HCT116 (cell line): ENCODE measurements at regions not wholly inside any gene's neighbourhood (a gene's known extent, or its start where the extent isn't known, plus 50 kb on each side); places are given as distances from the start of the nearest gene placed in this dataset.

Experiments
- ATAC-seq: fragments of 200-7000 bp; cut with Tn5 transposase; 2 replicates; pipeline ENCODE4 v1.9.1; 2020; ENCODE audit warnings: mild to moderate bottlenecking, moderate library complexity
- BruUV-seq: library from RNA; stranded (reverse); fragments of 400-500 nt; replicated peaks from 2 replicates; lab custom pipeline; 2021; lab: Mats Ljungman, UMichigan
- CTCF ChIA-PET: fragments of 300-600 bp; sonication (Branson Sonifier 250); formaldehyde crosslinking; loops from one replicate; lab custom pipeline; 2021; ENCODE audit warnings: antibody characterized with exemption; lab: Charles Lee
- POLR2A ChIA-PET: fragments of 300-600, 350-600 bp; sonication (Branson Sonifier 250); formaldehyde crosslinking; loops from one replicate; lab custom pipeline; 2021; ENCODE audit warnings: antibody characterized with exemption; lab: Charles Lee
- RAD21 ChIA-PET, 2 experiments: fragments of 300-600 bp; sonication (Branson Sonifier 250); formaldehyde crosslinking; loops; one replicate each; lab custom pipeline; 2023; ENCODE audit warnings: low total read pairs in 2 of 2; ENCODE audit not compliant: uncharacterized antibody in 2 of 2, unreplicated experiment in 2 of 2, low non-redundant PET in 1 of 2; lab: Charles Lee
- DNase-seq: peaks from one replicate; pipeline ENCODE4 v3.0.0-alpha.2; 2010; ENCODE audit warnings: low read depth, low spot score
- H2AFZ ChIP-seq: fragments of 200-600 bp; shearing (Covaris generic), sonication (generic); 2 replicates; pipeline ENCODE4 v1.6.1; 2017; ENCODE audit warnings: low read depth, mixed run types, mixed read lengths, antibody characterized with exemption, low read length; ENCODE audit not compliant: poor library complexity, severe bottlenecking
- H3K27ac ChIP-seq: 2 replicates; pipeline ENCODE4 v1.5.1; 2012; ENCODE audit warnings: low read depth, low read length
- H3K27me3 ChIP-seq: fragments of 200-600 bp; sonication (generic); 2 replicates; pipeline ENCODE4 v1.6.1; 2016; ENCODE audit warnings: mixed run types, low read length, mixed read lengths; ENCODE audit not compliant: insufficient read depth
- H3K36me3 ChIP-seq, 2 experiments: fragments of 200-500 bp in 1 of 2; fragments of 200-600 bp in 1 of 2; sonication (Bioruptor generic) in 1 of 2; sonication (generic) in 1 of 2; 2 replicates each; pipeline versions ENCODE4 v1.5.1 to v1.6.1; 2014 to 2016; ENCODE audit warnings: low read length in 2 of 2, inconsistent platforms in 1 of 2, mixed read lengths in 1 of 2, mixed run types in 1 of 2; ENCODE audit not compliant: insufficient read depth in 2 of 2, control insufficient read depth in 1 of 2
- H3K4me1 ChIP-seq, 2 experiments: fragments of 200-600 bp in 1 of 2; sonication (generic) in 1 of 2; 2 replicates each; pipeline versions ENCODE4 v1.5.1 to v1.6.1; 2012 to 2017; ENCODE audit warnings: low read length in 2 of 2, inconsistent platforms in 1 of 2, mild to moderate bottlenecking in 1 of 2, mixed read lengths in 1 of 2, mixed run types in 1 of 2, moderate library complexity in 1 of 2; ENCODE audit not compliant: insufficient read depth in 2 of 2, control insufficient read depth in 1 of 2
- H3K4me2 ChIP-seq: fragments of 200-600 bp; sonication (generic); 2 replicates; pipeline ENCODE4 v1.6.1; 2017; ENCODE audit warnings: mixed run types, low read length, mixed read lengths
- H3K4me3 ChIP-seq, 2 experiments: fragments of 200-600 bp in 1 of 2; sonication (generic) in 1 of 2; replicated peaks in 1 of 2; 2 replicates each; pipeline ENCODE4 v1.5.1; 2011 to 2016; ENCODE audit warnings: low read length in 2 of 2, control low read depth in 1 of 2, low read depth in 1 of 2, mild to moderate bottlenecking in 1 of 2, mixed read lengths in 1 of 2, mixed run types in 1 of 2
- H3K79me2 ChIP-seq: fragments of 200-600 bp; sonication (generic); 2 replicates; pipeline ENCODE4 v1.6.1; 2017; ENCODE audit warnings: mild to moderate bottlenecking, mixed run types, low read length, moderate library complexity, mixed read lengths; ENCODE audit not compliant: insufficient read depth
- H3K9ac ChIP-seq: fragments of 200-600 bp; sonication (generic); 2 replicates; pipeline ENCODE4 v1.6.1; 2016; ENCODE audit warnings: low read length, mixed read lengths
- H3K9me2 ChIP-seq: fragments of 200-600 bp; sonication (generic), shearing (Covaris generic); 2 replicates; pipeline ENCODE4 v1.6.1; 2017; ENCODE audit warnings: mixed run types, mild to moderate bottlenecking, moderate library complexity; ENCODE audit not compliant: insufficient read depth
- H3K9me3 ChIP-seq, 2 experiments: fragments of 200-500 bp in 1 of 2; fragments of 200-600 bp in 1 of 2; sonication (Bioruptor generic) in 1 of 2; sonication (generic) in 1 of 2; 2 replicates each; pipeline ENCODE4 v1.6.1; 2014 to 2017; ENCODE audit warnings: low read length in 2 of 2, mixed read lengths in 2 of 2, inconsistent platforms in 1 of 2, low read depth in 1 of 2, mild to moderate bottlenecking in 1 of 2, mixed run types in 1 of 2, moderate library complexity in 1 of 2; ENCODE audit not compliant: control insufficient read depth in 1 of 2, insufficient read depth in 1 of 2
- H4K20me1 ChIP-seq: fragments of 200-600 bp; sonication (generic), shearing (Covaris generic); 2 replicates; pipeline ENCODE4 v1.6.1; 2017; ENCODE audit warnings: mixed run types, mild to moderate bottlenecking, moderate library complexity; ENCODE audit not compliant: insufficient read depth
- EZH2 ChIP-seq: fragments of 200-600 bp; sonication (generic); IDR thresholded peaks from 2 replicates; pipeline ENCODE4 v1.6.1; 2017; ENCODE audit warnings: antibody characterized with exemption, mixed run types
- FOSL1 ChIP-seq: IDR thresholded peaks from 2 replicates; pipeline ENCODE4 v1.6.1; 2012; ENCODE audit warnings: low read depth
- JUND ChIP-seq: IDR thresholded peaks from 2 replicates; pipeline ENCODE4 v1.6.1; 2012
- RAD21 ChIP-seq: IDR thresholded peaks from 2 replicates; pipeline ENCODE4 v1.6.1; 2012; ENCODE audit warnings: low read depth, mild to moderate bottlenecking
- REST ChIP-seq: IDR thresholded peaks from 2 replicates; pipeline ENCODE4 v1.6.1; 2012; ENCODE audit warnings: low read depth
- SIN3A ChIP-seq: IDR thresholded peaks from 2 replicates; pipeline ENCODE4 v1.6.1; 2012; ENCODE audit warnings: low read depth
- SRF ChIP-seq: IDR thresholded peaks from 2 replicates; pipeline ENCODE4 v1.6.1; 2012; ENCODE audit warnings: low read depth
- ZNF274 ChIP-seq: fragments of 200-500 bp; sonication (Bioruptor generic); IDR thresholded peaks from 2 replicates; pipeline ENCODE4 v1.6.1; 2014; ENCODE audit warnings: mild to moderate bottlenecking, low read depth, low read length, inconsistent platforms
- intact Hi-C: fragments of 100-400 bp; cut with micrococcal nuclease; formaldehyde crosslinking; loops from 2 replicates; pipeline ENCODE4 v1.10.0; 2022
- TF ChIP-seq, protein P1 (sequence below): IDR thresholded peaks from 2 replicates; pipeline ENCODE4 v1.6.1; 2012
- TF ChIP-seq, protein P2 (sequence below), 3 experiments: fragments of 200-600 bp in 1 of 3; sonication (generic) in 1 of 3; IDR thresholded peaks in 2 of 3; conservative IDR thresholded peaks in 1 of 3; 2 replicates each; pipeline ENCODE4 v1.5.1; 2012 to 2017; ENCODE audit warnings: low read depth in 2 of 3, low read length in 2 of 3, antibody characterized with exemption in 1 of 3, borderline replicate concordance in 1 of 3, control low read depth in 1 of 3, mild to moderate bottlenecking in 1 of 3, mixed read lengths in 1 of 3, mixed run types in 1 of 3, moderate library complexity in 1 of 3; ENCODE audit not compliant: insufficient read depth in 1 of 3
- TF ChIP-seq, protein P3 (sequence below): IDR thresholded peaks from 2 replicates; pipeline ENCODE4 v1.6.1; 2011; ENCODE audit warnings: mild to moderate bottlenecking, low read length, moderate library complexity; ENCODE audit not compliant: insufficient replicate concordance; ENCODE audit errors: extremely low read depth

DNA sequence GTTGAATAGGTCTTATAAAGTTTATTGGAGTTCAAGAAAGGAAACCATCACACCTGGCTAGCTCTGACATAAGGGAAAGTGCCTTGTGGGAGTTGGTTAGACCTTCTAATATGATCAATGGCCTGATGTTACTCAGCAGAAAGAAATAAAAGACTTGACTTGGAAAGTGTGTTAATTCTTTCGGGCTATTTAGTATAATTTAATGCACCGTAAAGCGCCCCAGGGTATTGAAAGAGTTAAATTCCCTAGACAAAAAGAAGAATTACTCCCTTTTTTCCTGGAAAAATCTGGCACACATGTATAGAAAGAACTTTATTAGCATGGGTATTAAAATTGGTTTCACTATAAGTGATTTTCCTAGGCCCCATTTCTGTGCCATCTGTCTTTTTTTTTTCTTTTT is 1125.7 kb upstream of the FLRT2 start:
- RAD21 ChIA-PET = no interaction called here
- Histone ChIP-seq H2AFZ (no peak overlapping the region), H3K36me3 (no peaks in the 10 kb centered on the region), H3K27ac (no peak overlapping the region), H3K4me3 (no peak overlapping the region), H4K20me1 (no peaks in the 10 kb centered on the region), H3K27me3 (no peaks in the 10 kb centered on the region), H3K4me2 (no peak overlapping the region), H3K79me2 (no peaks in the 10 kb centered on the region), H3K4me1 (no peaks in the 10 kb centered on the region), H3K9me2 (no peaks in the 10 kb centered on the region), H3K9ac (no peak overlapping the region), H3K9me3 (peaks cover 0 to 18% of the 10 kb centered on the region in 2 experiments; a peak in 2 of 4 replicates)
- no peak for TF ChIP-seq RAD21
- TF ChIP-seq ZNF274 = no peak
- TF ChIP-seq, protein P1, sequence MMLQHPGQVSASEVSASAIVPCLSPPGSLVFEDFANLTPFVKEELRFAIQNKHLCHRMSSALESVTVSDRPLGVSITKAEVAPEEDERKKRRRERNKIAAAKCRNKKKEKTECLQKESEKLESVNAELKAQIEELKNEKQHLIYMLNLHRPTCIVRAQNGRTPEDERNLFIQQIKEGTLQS = no peak
- TF ChIP-seq SRF = no peak
- no peak for TF ChIP-seq EZH2
- no peak for TF ChIP-seq JUND
- POLR2A ChIA-PET = no interaction called here
- intact Hi-C loops = no loop called here
- CTCF ChIA-PET = no interaction called here
- no TSS peak for BruUV-seq
- ATAC-seq (no peak), DNase-seq (no peak)

DNA sequence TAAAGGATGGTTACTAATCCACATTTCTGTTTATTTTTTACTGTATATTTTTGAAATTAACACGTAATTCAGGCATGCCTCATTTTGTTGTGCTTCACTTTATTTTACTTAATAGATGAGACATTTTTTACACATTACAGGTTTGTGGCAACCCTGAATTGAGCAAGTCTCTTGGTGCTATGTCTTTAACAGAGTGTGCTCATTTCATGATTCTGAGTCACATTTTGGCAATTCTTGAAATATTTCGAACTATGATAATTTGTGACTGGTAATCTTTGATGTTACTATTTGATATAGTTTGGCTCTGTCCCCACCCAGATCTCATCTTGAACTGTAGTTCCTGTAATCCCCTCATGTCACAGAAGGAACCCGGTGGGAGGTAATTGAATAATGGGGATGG is 1120.5 kb upstream of the FLRT2 start:
- DNase-seq = no peak
- TF ChIP-seq, protein P2, sequence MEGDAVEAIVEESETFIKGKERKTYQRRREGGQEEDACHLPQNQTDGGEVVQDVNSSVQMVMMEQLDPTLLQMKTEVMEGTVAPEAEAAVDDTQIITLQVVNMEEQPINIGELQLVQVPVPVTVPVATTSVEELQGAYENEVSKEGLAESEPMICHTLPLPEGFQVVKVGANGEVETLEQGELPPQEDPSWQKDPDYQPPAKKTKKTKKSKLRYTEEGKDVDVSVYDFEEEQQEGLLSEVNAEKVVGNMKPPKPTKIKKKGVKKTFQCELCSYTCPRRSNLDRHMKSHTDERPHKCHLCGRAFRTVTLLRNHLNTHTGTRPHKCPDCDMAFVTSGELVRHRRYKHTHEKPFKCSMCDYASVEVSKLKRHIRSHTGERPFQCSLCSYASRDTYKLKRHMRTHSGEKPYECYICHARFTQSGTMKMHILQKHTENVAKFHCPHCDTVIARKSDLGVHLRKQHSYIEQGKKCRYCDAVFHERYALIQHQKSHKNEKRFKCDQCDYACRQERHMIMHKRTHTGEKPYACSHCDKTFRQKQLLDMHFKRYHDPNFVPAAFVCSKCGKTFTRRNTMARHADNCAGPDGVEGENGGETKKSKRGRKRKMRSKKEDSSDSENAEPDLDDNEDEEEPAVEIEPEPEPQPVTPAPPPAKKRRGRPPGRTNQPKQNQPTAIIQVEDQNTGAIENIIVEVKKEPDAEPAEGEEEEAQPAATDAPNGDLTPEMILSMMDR (IDR thresholded peaks at IDR 0.05 in 2 of 3, conservative IDR thresholded peaks at IDR 0.05 in 1 of 3; ENCODE audit: borderline replicate concordance in 1 of 3, insufficient read depth in 1 of 3, low read depth in 2 of 3, low read length in 2 of 3) = no peak
- TF ChIP-seq RAD21 (no peak), SIN3A (no peak), FOSL1 (no peak), REST (no peak)
- TF ChIP-seq, protein P1 = no peak
- TF ChIP-seq, protein P3, sequence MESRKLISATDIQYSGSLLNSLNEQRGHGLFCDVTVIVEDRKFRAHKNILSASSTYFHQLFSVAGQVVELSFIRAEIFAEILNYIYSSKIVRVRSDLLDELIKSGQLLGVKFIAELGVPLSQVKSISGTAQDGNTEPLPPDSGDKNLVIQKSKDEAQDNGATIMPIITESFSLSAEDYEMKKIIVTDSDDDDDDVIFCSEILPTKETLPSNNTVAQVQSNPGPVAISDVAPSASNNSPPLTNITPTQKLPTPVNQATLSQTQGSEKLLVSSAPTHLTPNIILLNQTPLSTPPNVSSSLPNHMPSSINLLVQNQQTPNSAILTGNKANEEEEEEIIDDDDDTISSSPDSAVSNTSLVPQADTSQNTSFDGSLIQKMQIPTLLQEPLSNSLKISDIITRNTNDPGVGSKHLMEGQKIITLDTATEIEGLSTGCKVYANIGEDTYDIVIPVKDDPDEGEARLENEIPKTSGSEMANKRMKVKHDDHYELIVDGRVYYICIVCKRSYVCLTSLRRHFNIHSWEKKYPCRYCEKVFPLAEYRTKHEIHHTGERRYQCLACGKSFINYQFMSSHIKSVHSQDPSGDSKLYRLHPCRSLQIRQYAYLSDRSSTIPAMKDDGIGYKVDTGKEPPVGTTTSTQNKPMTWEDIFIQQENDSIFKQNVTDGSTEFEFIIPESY = no peak

More for the DNA sequence above, 1120.5 kb upstream of the FLRT2 start:
- H3K79me2 ChIP-seq = no peaks in the 10 kb centered on the region
- ATAC-seq = no peak
- H3K9me2 ChIP-seq = no peaks in the 10 kb centered on the region
- H3K27ac ChIP-seq = no peak overlapping the region
- H2AFZ ChIP-seq = no peak overlapping the region
- H3K4me2 ChIP-seq = no peak overlapping the region
- no TSS peak for BruUV-seq
- H3K36me3 ChIP-seq = no peaks in the 10 kb centered on the region
- H3K9ac ChIP-seq = no peak overlapping the region
- H3K27me3 ChIP-seq = no peaks in the 10 kb centered on the region
- H3K4me1 ChIP-seq = no peaks in the 10 kb centered on the region
- H4K20me1 ChIP-seq = no peaks in the 10 kb centered on the region
- CTCF ChIA-PET = no interaction called here
- H3K9me3 ChIP-seq = peaks cover 7 to 31% of the 10 kb centered on the region in 2 experiments; a peak in 2 of 4 replicates
- intact Hi-C loops = no loop called here
- no peak overlapping the region for H3K4me3 ChIP-seq
- POLR2A ChIA-PET = no interaction called here
- RAD21 ChIA-PET = no interaction called here
